ENCODE measurements at regions not wholly inside any gene's neighbourhood (a gene's known extent, or its start where the extent isn't known, plus 50 kb on each side); places are given as distances from the start of the nearest gene placed in this dataset.
"Not testable (repeated sequence)": the region's sequence is repeated elsewhere in the genome, so short reads cannot be mapped to it uniquely, and the experiment has no call there.

- not testable (repeated sequence) for DNase-seq (ENCODE audit: low read depth)
These were observed 108.2 kb downstream of the SPATA31A1 start for GRCh38 chr9:39463696-39464095.

GRCh38 chr9:39464122-39464777 is 108.8 kb downstream of the SPATA31A1 start:
- peak; percentile 29 for DNase-seq (ENCODE audit: low read depth)

- DNase-seq (ENCODE audit: low read depth) = not testable (repeated sequence)
These were observed 119.0 kb downstream of the SPATA31A1 start for GRCh38 chr9:39474499-39474898.

GRCh38 chr9:39483073-39483472 is 127.6 kb downstream of the SPATA31A1 start:
- DNase-seq (ENCODE audit: low read depth) = not testable (repeated sequence)

- not testable (repeated sequence) for DNase-seq (ENCODE audit: low read depth)
These were observed 128.4 kb downstream of the SPATA31A1 start for GRCh38 chr9:39483880-39484279.

- not testable (repeated sequence) for DNase-seq (ENCODE audit: low read depth)
These were observed 128.8 kb downstream of the SPATA31A1 start for GRCh38 chr9:39484292-39484691.

GRCh38 chr9:39487477-39487876 is 132.0 kb downstream of the SPATA31A1 start:
- not testable (repeated sequence) for DNase-seq (ENCODE audit: low read depth)

- DNase-seq (ENCODE audit: low read depth) = not testable (repeated sequence)
These were observed 140.8 kb downstream of the SPATA31A1 start for GRCh38 chr9:39496248-39496647.

GRCh38 chr9:39503178-39503577 is 147.7 kb downstream of the SPATA31A1 start:
- DNase-seq (ENCODE audit: low read depth) = not testable (repeated sequence)

- DNase-seq (ENCODE audit: low read depth) = not testable (repeated sequence)
These were observed 172.0 kb downstream of the SPATA31A1 start for GRCh38 chr9:39527387-39528029.

- DNase-seq (ENCODE audit: low read depth) = not testable (repeated sequence)
These were observed 177.1 kb downstream of the SPATA31A1 start for GRCh38 chr9:39532597-39532996.

- DNase-seq (ENCODE audit: low read depth) = not testable (repeated sequence)
These were observed 177.7 kb downstream of the SPATA31A1 start for GRCh38 chr9:39533001-39533762.

GRCh38 chr9:39533763-39534548 is 178.5 kb downstream of the SPATA31A1 start:
- DNase-seq (ENCODE audit: low read depth) = not testable (repeated sequence)

- DNase-seq (ENCODE audit: low read depth) = not testable (repeated sequence)
These were observed 179.4 kb downstream of the SPATA31A1 start for GRCh38 chr9:39534897-39535296.

GRCh38 chr9:39542157-39542556 is 186.7 kb downstream of the SPATA31A1 start:
- not testable (repeated sequence) for DNase-seq (ENCODE audit: low read depth)

- DNase-seq (ENCODE audit: low read depth) = not testable (repeated sequence)
These were observed 189.6 kb downstream of the SPATA31A1 start for GRCh38 chr9:39545079-39545478.

GRCh38 chr9:39550573-39550972 is 195.1 kb downstream of the SPATA31A1 start:
- not testable (repeated sequence) for DNase-seq (ENCODE audit: low read depth)

- not testable (repeated sequence) for DNase-seq (ENCODE audit: low read depth)
These were observed 196.1 kb downstream of the SPATA31A1 start for GRCh38 chr9:39551544-39551943.

GRCh38 chr9:39552242-39552881 is 196.9 kb downstream of the SPATA31A1 start:
- not testable (repeated sequence) for DNase-seq (ENCODE audit: low read depth)

GRCh38 chr9:39554352-39554751 is 198.9 kb downstream of the SPATA31A1 start:
- DNase-seq (ENCODE audit: low read depth) = not testable (repeated sequence)

GRCh38 chr9:39559384-39559783 is 203.9 kb downstream of the SPATA31A1 start:
- DNase-seq (ENCODE audit: low read depth) = peak; percentile 17

Measured in T follicular helper cell (primary cell).